Epithelial cell of proximal tubule (primary cell): ENCODE measurements at regions not wholly inside any gene's neighbourhood (a gene's known extent, or its start where the extent isn't known, plus 50 kb on each side); places are given as distances from the start of the nearest gene placed in this dataset.

ENCODE experiments used
- DNase-seq: peaks from one replicate; pipeline ENCODE4 v3.0.0-alpha.2; 2011; ENCODE audit warnings: low read depth
- H3K4me3 ChIP-seq: 2 replicates; pipeline ENCODE4 v1.5.1; 2011; ENCODE audit warnings: low read depth, mild to moderate bottlenecking, low read length
- TF ChIP-seq, protein P1 (sequence below): conservative IDR thresholded peaks from 2 replicates; pipeline ENCODE4 v1.5.1; 2012; ENCODE audit warnings: low read depth, mild to moderate bottlenecking, low read length

DNA sequence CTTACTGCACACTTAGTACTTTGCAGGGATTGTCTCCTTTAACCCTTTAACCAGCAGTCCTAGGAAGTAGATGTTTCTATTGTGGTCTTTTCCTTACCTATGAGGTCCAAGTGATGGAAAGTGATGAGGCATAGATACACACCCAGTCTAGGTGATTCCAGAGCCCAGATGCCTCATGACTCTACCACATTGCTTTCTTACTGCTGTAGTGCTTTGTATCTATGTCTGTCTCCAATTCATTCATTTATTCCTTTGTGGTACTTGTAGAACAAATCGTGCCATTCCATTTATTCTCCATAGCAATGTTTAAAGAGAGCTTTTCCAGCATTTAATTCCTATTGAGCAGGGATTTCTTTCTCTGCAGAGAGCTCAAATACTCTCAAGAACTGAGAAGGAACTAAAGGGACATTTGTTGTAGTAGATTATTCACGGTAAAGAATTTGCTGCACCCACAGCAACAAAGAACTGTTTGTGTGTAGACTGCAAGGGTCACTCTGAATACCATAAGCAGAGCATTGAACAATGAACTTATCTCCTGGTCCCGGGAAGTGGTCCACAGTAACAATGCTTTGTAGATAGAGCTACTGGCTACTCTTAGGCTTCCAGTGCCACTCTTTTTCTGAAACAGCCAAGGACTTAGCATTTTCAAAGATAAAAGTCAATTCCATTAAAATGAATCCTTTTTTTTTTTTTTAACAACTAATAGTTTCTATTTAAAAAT is 337.0 kb downstream of the PTEN start:
- DNase-seq, result no peak
- H3K4me3 ChIP-seq, result no peak overlapping the region
- TF ChIP-seq, protein P1, sequence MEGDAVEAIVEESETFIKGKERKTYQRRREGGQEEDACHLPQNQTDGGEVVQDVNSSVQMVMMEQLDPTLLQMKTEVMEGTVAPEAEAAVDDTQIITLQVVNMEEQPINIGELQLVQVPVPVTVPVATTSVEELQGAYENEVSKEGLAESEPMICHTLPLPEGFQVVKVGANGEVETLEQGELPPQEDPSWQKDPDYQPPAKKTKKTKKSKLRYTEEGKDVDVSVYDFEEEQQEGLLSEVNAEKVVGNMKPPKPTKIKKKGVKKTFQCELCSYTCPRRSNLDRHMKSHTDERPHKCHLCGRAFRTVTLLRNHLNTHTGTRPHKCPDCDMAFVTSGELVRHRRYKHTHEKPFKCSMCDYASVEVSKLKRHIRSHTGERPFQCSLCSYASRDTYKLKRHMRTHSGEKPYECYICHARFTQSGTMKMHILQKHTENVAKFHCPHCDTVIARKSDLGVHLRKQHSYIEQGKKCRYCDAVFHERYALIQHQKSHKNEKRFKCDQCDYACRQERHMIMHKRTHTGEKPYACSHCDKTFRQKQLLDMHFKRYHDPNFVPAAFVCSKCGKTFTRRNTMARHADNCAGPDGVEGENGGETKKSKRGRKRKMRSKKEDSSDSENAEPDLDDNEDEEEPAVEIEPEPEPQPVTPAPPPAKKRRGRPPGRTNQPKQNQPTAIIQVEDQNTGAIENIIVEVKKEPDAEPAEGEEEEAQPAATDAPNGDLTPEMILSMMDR, result no peak

DNA sequence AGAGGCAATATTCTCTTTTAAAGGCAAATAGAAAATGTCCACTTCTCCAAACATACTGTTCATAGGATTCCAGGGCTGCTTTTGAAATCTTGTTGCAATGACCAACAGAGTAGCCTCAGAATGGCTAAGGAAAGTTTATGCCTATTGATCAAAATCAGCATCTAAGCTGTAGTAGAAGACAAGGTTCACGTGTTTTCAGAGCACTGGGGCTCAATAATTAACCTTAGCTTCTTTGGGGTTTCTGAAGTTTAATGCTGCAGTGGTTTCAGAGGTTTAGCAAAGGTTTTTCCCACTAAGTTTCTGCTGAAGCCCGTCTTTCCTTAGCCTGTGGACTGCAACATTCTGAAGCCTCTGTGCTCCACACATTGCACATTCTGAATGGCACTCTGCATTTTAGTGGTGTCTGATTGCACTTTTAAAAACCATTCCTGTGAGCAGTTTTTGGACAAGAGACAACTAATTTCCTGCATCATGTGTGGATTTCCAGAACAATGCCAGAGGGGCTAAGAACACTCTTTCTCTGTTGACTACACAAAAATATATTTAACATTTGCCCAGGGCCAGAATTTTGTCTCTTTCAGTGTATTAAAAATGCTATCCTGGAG is 342.5 kb downstream of the PTEN start:
- no peak overlapping the region for H3K4me3 ChIP-seq
- TF ChIP-seq, protein P1, result no peak
- DNase-seq, result peak; percentile 19

DNA sequence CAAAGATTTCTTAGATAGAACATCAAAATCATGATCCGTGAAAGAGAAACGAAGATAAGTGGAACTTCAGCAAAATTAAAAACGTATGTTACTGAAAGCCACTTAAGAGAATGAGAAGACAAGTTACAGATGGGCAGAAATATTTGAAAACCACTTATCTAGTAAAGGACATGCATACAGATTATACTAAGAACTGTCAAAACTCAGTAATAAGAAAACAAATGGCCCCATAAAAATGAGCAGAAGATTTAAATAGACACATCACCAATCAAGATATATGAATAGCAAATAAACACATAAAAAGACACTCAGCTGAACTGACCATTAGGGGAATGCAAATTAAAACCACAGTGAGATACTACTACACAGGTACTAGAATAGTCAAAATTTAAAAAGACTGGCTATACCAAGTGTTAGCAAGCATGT is 343.7 kb downstream of the PTEN start:
- no peak overlapping the region for H3K4me3 ChIP-seq
- DNase-seq, result no peak
- TF ChIP-seq, protein P1, result no peak

DNA sequence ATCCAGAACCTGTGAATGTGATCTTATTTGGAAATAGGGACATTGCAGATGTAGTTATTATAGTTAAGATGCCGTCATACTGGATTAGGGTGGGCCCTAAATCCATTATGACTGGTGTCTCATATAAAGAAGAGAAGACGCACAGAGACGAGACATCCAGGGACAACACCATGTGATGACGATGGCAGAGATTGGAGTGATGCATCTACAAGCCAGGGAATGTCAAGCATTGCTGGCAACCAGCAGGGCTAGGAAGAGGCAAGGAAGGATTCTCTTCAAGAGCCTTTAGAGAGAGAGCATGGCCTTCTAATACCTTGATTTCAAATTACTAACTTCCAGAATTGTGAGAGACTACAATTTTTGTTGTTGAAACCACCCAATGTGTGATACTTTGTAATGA is 345.8 kb downstream of the PTEN start:
- TF ChIP-seq, protein P1, result no peak
- DNase-seq, result no peak
- H3K4me3 ChIP-seq, result no peak overlapping the region

DNA sequence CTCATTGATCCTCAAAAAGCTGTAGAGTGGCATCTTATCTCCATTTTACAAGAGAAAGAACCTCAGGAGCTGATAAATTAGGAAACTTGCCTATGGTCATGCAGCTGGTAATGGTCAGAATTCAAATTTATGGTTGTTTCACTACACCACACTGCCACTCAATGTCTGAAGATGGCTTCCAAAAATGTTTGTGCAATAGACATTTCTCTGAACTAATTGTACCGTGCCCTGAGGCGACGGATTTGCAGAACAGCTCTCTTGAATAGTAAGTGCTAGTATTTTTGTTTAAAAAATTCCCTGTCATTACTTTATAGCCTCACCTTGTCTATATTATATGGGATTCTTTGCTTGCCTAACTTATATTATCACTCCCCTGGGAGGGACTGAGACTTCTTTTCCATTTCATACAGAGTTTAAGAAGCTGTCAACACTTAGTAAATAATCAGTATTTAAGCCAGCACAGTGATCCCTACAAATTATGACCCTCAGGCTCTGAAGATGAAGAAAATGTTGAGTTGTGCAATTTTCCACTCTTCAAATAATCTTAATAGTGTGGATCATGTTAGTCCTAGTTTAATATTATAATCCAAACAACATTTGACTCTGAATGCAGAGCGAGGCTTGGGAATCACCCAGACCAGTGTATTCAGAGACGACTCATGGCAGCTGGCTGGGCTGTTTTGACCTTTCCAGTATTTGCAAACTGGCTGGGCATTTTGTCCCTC is 346.6 kb downstream of the PTEN start:
- no peak overlapping the region for H3K4me3 ChIP-seq
- TF ChIP-seq, protein P1, result no peak
- DNase-seq, result peak; percentile 19

DNA sequence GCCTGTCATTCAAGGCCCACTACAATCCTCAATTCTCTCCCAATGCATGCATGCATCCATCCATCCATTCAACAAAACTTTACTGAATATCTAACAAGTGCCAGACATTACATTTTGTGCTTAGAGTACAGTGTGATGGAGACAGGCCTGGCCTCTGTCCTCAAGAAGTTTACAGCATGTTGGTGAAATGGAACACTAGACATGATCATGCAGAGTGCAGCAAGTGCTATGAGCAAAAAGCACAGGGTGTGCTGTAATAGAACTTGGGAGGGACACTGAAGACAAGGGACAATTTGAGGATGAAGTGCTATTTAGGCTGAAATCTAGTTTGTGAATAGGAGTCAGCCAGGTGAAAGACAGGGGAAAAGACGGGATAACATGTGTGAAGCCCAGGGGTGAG is 347.8 kb downstream of the PTEN start:
- H3K4me3 ChIP-seq, result no peak overlapping the region
- no peak for DNase-seq
- TF ChIP-seq, protein P1, result no peak
